ENCODE measurements at regions not wholly inside any gene's neighbourhood (a gene's known extent, or its start where the extent isn't known, plus 50 kb on each side); places are given as distances from the start of the nearest gene placed in this dataset.

GRCh38 chr2:17413036-17413435 is 105.2 kb downstream of the RAD51AP2 start:
- no peak for TF ChIP-seq CTCF (IDR thresholded peaks at IDR 0.05; ENCODE audit: insufficient read depth, low read length, poor library complexity, severe bottlenecking)
- no peak for TF ChIP-seq EZH2phosphoT487 (conservative IDR thresholded peaks at IDR 0.05; ENCODE audit: low read length)

All from SU-DHL-6 (cell line).